GM23248 (cell line): ENCODE measurements at regions not wholly inside any gene's neighbourhood (a gene's known extent, or its start where the extent isn't known, plus 50 kb on each side); places are given as distances from the start of the nearest gene placed in this dataset.
A peak's percentile ranks its signal among the peaks of the same experiment; 100 is the strongest.

Experiments
- DNase-seq: peaks from one replicate; pipeline ENCODE4 v3.0.0-alpha.2; 2015
- H2AFZ ChIP-seq: fragments of 200-600 bp; sonication (generic); 2 replicates; pipeline ENCODE4 v1.6.1; 2016; ENCODE audit warnings: antibody characterized with exemption
- H3F3A ChIP-seq: fragments of 200-600 bp; sonication (generic); 2 replicates; pipeline ENCODE4 v1.6.1; 2016; ENCODE audit warnings: mild to moderate bottlenecking, antibody characterized with exemption, mixed run types; ENCODE audit not compliant: insufficient read depth
- H3K27ac ChIP-seq: fragments of 200-600 bp; sonication (generic); 2 replicates; pipeline ENCODE4 v1.5.1; 2016; ENCODE audit warnings: mild to moderate bottlenecking
- H3K27me3 ChIP-seq: fragments of 200-600 bp; sonication (generic); replicated peaks from 2 replicates; pipeline ENCODE4 v1.6.1; 2016; ENCODE audit warnings: mild to moderate bottlenecking; ENCODE audit not compliant: insufficient read depth
- H3K36me3 ChIP-seq: fragments of 200-600 bp; sonication (generic); 2 replicates; pipeline ENCODE4 v1.6.1; 2016; ENCODE audit warnings: low read depth, mild to moderate bottlenecking
- H3K4me1 ChIP-seq: fragments of 200-600 bp; sonication (generic); 2 replicates; pipeline ENCODE4 v1.6.1; 2016; ENCODE audit warnings: mild to moderate bottlenecking; ENCODE audit not compliant: insufficient read depth
- H3K4me2 ChIP-seq: fragments of 200-600 bp; sonication (generic); one replicate; pipeline ENCODE4 v1.6.1; 2016; ENCODE audit warnings: mild to moderate bottlenecking; ENCODE audit not compliant: unreplicated experiment
- H3K4me3 ChIP-seq: fragments of 200-600 bp; sonication (generic); 2 replicates; pipeline ENCODE4 v1.5.1; 2016; ENCODE audit warnings: mild to moderate bottlenecking
- H3K79me2 ChIP-seq: fragments of 200-600 bp; sonication (generic); 2 replicates; pipeline ENCODE4 v1.6.1; 2016; ENCODE audit warnings: mild to moderate bottlenecking; ENCODE audit not compliant: insufficient read depth
- H3K9ac ChIP-seq: fragments of 200-600 bp; sonication (generic); 2 replicates; pipeline ENCODE4 v1.6.1; 2016; ENCODE audit warnings: mild to moderate bottlenecking
- H3K9me2 ChIP-seq: fragments of 200-600 bp; sonication (generic); 2 replicates; pipeline ENCODE4 v1.6.1; 2016; ENCODE audit warnings: mixed run types, mild to moderate bottlenecking, moderate library complexity; ENCODE audit not compliant: insufficient read depth
- H3K9me3 ChIP-seq: fragments of 200-600 bp; sonication (generic); one replicate; pipeline ENCODE4 v1.6.1; 2017; ENCODE audit warnings: low read depth
- H4K20me1 ChIP-seq: fragments of 200-600 bp; sonication (generic); 2 replicates; pipeline ENCODE4 v1.6.0; 2016; ENCODE audit not compliant: insufficient read depth
- EZH2 ChIP-seq: fragments of 200-600 bp; sonication (generic); IDR thresholded peaks from 2 replicates; pipeline ENCODE4 v1.6.1; 2018; ENCODE audit warnings: antibody characterized with exemption, mild to moderate bottlenecking; ENCODE audit not compliant: insufficient read depth, poor library complexity, severe bottlenecking
- EZH2phosphoT487 ChIP-seq: fragments of 200-600 bp; sonication (generic); IDR thresholded peaks from 2 replicates; pipeline ENCODE4 v1.6.1; 2018; ENCODE audit warnings: antibody characterized with exemption, moderate library complexity, mild to moderate bottlenecking, low read depth; ENCODE audit not compliant: insufficient read depth
- WGBS, 2 experiments: methylation state at CpG; one replicate each; pipeline ENCODE4 v1.1.6; 2015 to 2017; ENCODE audit warnings: low lambda C conversion rate in 2 of 2, low coverage in 1 of 2; ENCODE audit errors: missing lambda C conversion rate in 2 of 2; 5-methylcytosine and 5-hydroxymethylcytosine counted together
- in situ Hi-C: fragments of 300-500 bp; cut with MboI; formaldehyde crosslinking; loops from 2 replicates; pipeline ENCODE4 v1.15.0; 2020

DNA sequence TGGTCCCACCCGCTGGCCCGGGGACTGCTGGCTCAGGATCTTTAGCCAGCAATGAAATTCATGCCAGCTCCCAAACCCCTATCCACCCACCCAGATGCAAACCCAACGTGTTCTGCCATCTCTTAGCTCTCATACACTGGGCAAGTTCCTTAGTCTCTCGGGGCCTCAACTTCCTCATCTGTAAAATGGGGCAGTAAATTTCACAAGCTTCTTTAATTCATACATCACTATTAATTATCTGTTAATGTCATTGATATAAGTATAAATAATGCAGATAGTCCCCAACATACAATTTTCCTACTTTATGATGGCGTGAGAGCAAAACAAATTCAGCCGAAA is 398.7 kb downstream of the SOX9 start:
- Histone ChIP-seq H3K36me3 (no peaks in the 10 kb centered on the region), H3K9me2 (no peaks in the 10 kb centered on the region), H3K27ac (no peak overlapping the region), H2AFZ (no peak overlapping the region), H3K9ac (no peak overlapping the region), H4K20me1 (no peaks in the 10 kb centered on the region), H3K4me3 (no peak overlapping the region), H3K9me3 (no peaks in the 10 kb centered on the region), H3K4me1 (peaks cover 12% of the 10 kb centered on the region), H3K27me3 (no peaks in the 10 kb centered on the region), H3K79me2 (peaks cover 73% of the 10 kb centered on the region), H3K4me2 (no peak overlapping the region), H3F3A (no peaks in the 10 kb centered on the region)
- TF ChIP-seq EZH2phosphoT487 (no peak), EZH2 (no peak)
- in situ Hi-C loops = loop anchor here (25.0 kb wide), 1 partner anchor 382 kb away; no protein-coding TSS in a partner anchor
- WGBS, 2 experiments = 84 to 89% methylated on average over 6 of the region's 6 CpGs
- no peak for DNase-seq

DNA sequence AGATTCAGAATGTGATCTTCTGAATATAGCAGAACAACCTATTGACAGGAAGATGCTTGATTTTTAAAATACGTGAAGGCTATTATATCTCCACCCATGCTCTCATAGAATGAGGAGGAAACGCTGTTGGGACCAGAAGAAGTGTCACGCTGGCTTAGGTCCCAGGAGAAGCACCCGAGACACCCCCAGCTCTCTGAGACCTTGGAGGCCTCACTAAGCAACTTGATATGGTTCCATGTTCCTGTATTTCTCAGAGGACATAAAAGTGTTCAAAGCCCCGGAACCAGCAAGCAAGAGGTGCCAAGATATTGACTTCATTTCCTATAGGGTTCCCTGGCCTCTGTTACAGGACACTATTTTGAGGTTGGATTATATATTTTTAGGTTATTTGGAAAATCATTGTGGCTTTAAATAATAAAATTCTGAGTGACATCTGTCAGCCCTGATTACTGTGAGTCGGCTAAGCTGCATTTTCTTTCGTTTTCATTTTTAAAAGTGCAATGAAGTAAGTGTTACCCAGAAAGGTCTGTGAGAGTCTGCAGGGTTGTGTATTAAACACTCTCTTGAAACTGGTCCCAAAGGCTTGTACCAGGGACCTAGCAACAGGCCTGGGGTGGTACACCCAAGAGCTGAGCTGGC is 400.0 kb downstream of the SOX9 start:
- TF ChIP-seq EZH2 (no peak), EZH2phosphoT487 (no peak)
- in situ Hi-C loops = loop anchor here (25.0 kb wide), 1 partner anchor 383 kb away; no protein-coding TSS in a partner anchor
- Histone ChIP-seq H3K9me2 (no peaks in the 10 kb centered on the region), H3K9ac (no peak overlapping the region), H3K4me3 (no peak overlapping the region), H3K27ac (no peak overlapping the region), H3K36me3 (no peaks in the 10 kb centered on the region), H3F3A (no peaks in the 10 kb centered on the region), H2AFZ (no peak overlapping the region), H3K4me1 (0 out of 2 replicates have a peak, but pooled peaks cover under 1% of the 10 kb centered on the region), H3K27me3 (no peaks in the 10 kb centered on the region), H4K20me1 (no peaks in the 10 kb centered on the region), H3K79me2 (peaks cover 66% of the 10 kb centered on the region), H3K9me3 (no peaks in the 10 kb centered on the region), H3K4me2 (no peak overlapping the region)
- WGBS, 2 experiments = 85 to 89% methylated on average over 7 of the region's 7 CpGs
- DNase-seq = no peak

GRCh38 chr17:72523491-72523890 is 402.7 kb downstream of the SOX9 start:
- TF ChIP-seq EZH2 (no peak), EZH2phosphoT487 (no peak)
- H3K79me2 ChIP-seq = peaks cover 58% of the 10 kb centered on the region
- in situ Hi-C loops = loop anchor here (25.0 kb wide), 1 partner anchor 386 kb away; no protein-coding TSS in a partner anchor

DNA sequence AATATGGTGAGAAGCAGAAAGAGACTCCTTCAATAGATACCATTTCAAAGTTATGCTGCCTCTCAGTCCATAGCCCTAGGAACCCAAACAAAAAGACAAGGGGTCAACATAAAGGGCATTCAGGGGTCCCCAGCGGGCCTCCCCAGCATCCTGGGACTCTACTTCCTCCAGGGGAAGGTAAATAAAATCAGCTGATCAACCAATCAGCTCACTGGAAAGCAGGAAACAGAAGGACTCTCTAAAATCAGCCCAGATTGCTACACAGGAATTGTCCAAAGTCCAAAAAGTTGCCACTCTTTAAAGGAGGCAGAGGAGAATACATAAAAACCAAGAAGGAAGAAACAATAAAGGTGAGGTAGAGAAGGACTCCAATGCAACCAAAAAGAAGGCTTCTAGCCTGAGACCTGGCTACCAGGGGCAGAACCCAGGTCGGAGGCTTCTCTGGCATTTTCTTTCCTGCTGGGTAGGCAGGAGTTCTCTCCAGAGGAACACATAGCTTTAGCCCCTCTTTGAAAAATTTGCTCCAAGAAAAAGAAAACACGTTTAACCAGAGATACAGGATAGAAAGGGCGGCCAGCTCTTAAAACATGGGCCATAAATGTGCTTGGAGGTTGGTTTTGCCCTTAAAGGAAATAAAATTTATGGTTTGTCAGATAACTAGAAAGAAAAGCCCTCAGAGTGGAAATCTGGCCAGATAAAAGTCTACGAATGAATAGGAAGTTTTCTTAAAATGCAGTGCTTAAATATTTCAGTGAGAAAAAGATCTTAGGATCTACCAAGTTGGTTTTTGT is 404.6 kb downstream of the SOX9 start:
- DNase-seq = no peak
- TF ChIP-seq EZH2phosphoT487 (no peak), EZH2 (no peak)
- H3K4me3 ChIP-seq = no peak overlapping the region
- in situ Hi-C loops = loop anchor here (25.0 kb wide), 6 partner anchors 563 to 1888 kb away; no protein-coding TSS in a partner anchor
- peaks cover 61% of the 10 kb centered on the region for H3K79me2 ChIP-seq
- no peaks in the 10 kb centered on the region for H4K20me1 ChIP-seq
- WGBS, 2 experiments = 52 to 67% methylated on average over 5 of the region's 5 CpGs
- no peaks in the 10 kb centered on the region for H3K36me3 ChIP-seq
- H3K9ac ChIP-seq = no peak overlapping the region
- no peaks in the 10 kb centered on the region for H3K9me3 ChIP-seq
- H3K9me2 ChIP-seq = no peaks in the 10 kb centered on the region
- H3K4me1 ChIP-seq = no peaks in the 10 kb centered on the region
- no peak overlapping the region for H3K27ac ChIP-seq
- no peaks in the 10 kb centered on the region for H3K27me3 ChIP-seq
- H3K4me2 ChIP-seq = no peak overlapping the region
- H3F3A ChIP-seq = no peaks in the 10 kb centered on the region
- 0 out of 2 replicates have a peak overlapping the region, but pooled peaks have one; percentile 25 for H2AFZ ChIP-seq

More at GRCh38 chr17:72523491-72523890, 402.7 kb downstream of the SOX9 start:
- Histone ChIP-seq H3K9me2 (no peaks in the 10 kb centered on the region), H3K27me3 (no peaks in the 10 kb centered on the region), H3K4me2 (no peak overlapping the region), H3K9ac (no peak overlapping the region), H3K36me3 (no peaks in the 10 kb centered on the region), H3F3A (no peaks in the 10 kb centered on the region), H4K20me1 (no peaks in the 10 kb centered on the region), H3K27ac (no peak overlapping the region), H3K4me3 (no peak overlapping the region), H3K4me1 (no peaks in the 10 kb centered on the region), H3K9me3 (no peaks in the 10 kb centered on the region), H2AFZ (no peak overlapping the region)
- DNase-seq = peak; percentile 17
- WGBS, 2 experiments = 42 to 44% methylated on average over 5 of the region's 5 CpGs
